ENCODE measurements at regions not wholly inside any gene's neighbourhood (a gene's known extent, or its start where the extent isn't known, plus 50 kb on each side); places are given as distances from the start of the nearest gene placed in this dataset.

- no peak for DNase-seq (ENCODE audit: low spot score)
- no peak for TF ChIP-seq CTCF (IDR thresholded peaks at IDR 0.05)
- TF ChIP-seq POLR2AphosphoS5 (IDR thresholded peaks at IDR 0.05): no peak
- TF ChIP-seq POLR2A (IDR thresholded peaks at IDR 0.05): no peak
- intact Hi-C loops (cut with DNase I): no loop called here
- WGBS: 98% methylated on average over 3 of the region's 3 CpGs
- Histone ChIP-seq H3K27me3 (replicated peaks; ENCODE audit: insufficient read depth) (no peaks in the 10 kb centered on the region), H3K4me3 (no peak overlapping the region), H3K27ac (no peak overlapping the region), H3K36me3 (no peaks in the 10 kb centered on the region), H3K4me1 (replicated peaks) (no peaks in the 10 kb centered on the region), H3K9me3 (no peaks in the 10 kb centered on the region)
Observed at GRCh38 chr20:12566596-12566995, 442.2 kb upstream of the SPTLC3 start.

- intact Hi-C loops (cut with DNase I): no loop called here
- DNase-seq (ENCODE audit: low spot score): no peak
- no peak overlapping the region for H3K4me3 ChIP-seq
- no peak overlapping the region for H3K27ac ChIP-seq
- no peaks in the 10 kb centered on the region for H3K4me1 ChIP-seq (replicated peaks)
- TF ChIP-seq POLR2AphosphoS5 (IDR thresholded peaks at IDR 0.05) (no peak), CTCF (IDR thresholded peaks at IDR 0.05) (no peak), POLR2A (IDR thresholded peaks at IDR 0.05) (no peak)
- WGBS: 42% methylated on average over 1 of the region's 1 CpG
- no peaks in the 10 kb centered on the region for H3K36me3 ChIP-seq
- no peaks in the 10 kb centered on the region for H3K27me3 ChIP-seq (replicated peaks; ENCODE audit: insufficient read depth)
- H3K9me3 ChIP-seq: no peaks in the 10 kb centered on the region
Observed at GRCh38 chr20:12570371-12570770, 438.4 kb upstream of the SPTLC3 start.

DNA sequence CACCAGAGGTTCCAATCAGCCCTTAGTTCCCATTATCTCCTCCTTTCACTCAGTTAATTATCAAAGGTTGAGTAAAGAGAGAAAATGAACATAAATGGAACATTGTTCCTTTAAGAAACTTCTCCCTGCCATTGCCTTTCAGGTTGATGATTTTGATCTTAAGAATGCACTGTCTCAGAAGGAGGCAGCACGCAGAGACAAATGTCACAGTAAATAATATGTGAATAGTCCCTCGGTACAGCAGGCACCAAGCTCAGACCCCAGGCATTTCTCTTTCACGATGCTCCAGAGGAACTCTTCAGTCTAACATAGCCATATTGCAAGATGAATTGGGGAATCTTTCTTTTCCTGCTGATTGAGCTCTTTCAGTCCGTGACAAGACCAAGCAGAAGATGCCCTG lies 435.3 kb upstream of the SPTLC3 start:
- H3K27me3 ChIP-seq (replicated peaks; ENCODE audit: insufficient read depth): no peaks in the 10 kb centered on the region
- WGBS: 31% methylated on average over 4 of the region's 4 CpGs
- no peak overlapping the region for H3K4me3 ChIP-seq
- no peaks in the 10 kb centered on the region for H3K9me3 ChIP-seq
- DNase-seq (ENCODE audit: low spot score): no peak
- no peak for TF ChIP-seq POLR2A (IDR thresholded peaks at IDR 0.05)
- TF ChIP-seq POLR2AphosphoS5 (IDR thresholded peaks at IDR 0.05): no peak
- no peak for TF ChIP-seq CTCF (IDR thresholded peaks at IDR 0.05)
- no peaks in the 10 kb centered on the region for H3K4me1 ChIP-seq (replicated peaks)
- no peaks in the 10 kb centered on the region for H3K36me3 ChIP-seq
- no peak overlapping the region for H3K27ac ChIP-seq
- intact Hi-C loops (cut with DNase I): no loop called here

GRCh38 chr20:12575352-12576095 lies 433.2 kb upstream of the SPTLC3 start:
- intact Hi-C loops (cut with DNase I): no loop called here
- Histone ChIP-seq H3K4me1 (replicated peaks) (no peaks in the 10 kb centered on the region), H3K27ac (no peak overlapping the region), H3K27me3 (replicated peaks; ENCODE audit: insufficient read depth) (no peaks in the 10 kb centered on the region), H3K36me3 (no peaks in the 10 kb centered on the region), H3K9me3 (no peaks in the 10 kb centered on the region), H3K4me3 (no peak overlapping the region)
- TF ChIP-seq CTCF (IDR thresholded peaks at IDR 0.05) (no peak), POLR2AphosphoS5 (IDR thresholded peaks at IDR 0.05) (peak; percentile 60), POLR2A (IDR thresholded peaks at IDR 0.05) (no peak)
- 15% methylated on average over 4 of the region's 4 CpGs for WGBS
- DNase-seq (ENCODE audit: low spot score): peak; percentile 33

DNA sequence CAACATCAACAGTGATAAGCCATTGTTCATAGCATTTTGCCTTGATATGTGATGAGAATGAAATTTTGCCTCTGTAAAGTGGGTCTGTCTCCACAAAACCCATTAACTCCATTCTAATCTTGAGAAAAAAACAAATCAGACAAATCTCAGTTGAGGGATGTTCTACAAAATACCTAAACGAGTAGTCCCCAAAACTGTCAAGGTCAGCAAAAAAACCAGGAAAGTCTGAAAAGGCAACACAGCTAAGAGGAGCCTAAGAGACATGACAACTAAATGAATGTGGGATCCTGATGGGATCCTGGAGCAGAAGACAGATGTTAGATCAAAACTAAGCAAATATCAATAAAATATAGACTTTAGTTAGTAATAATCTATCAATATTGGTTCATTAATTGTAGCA lies 431.6 kb upstream of the SPTLC3 start:
- TF ChIP-seq POLR2AphosphoS5 (IDR thresholded peaks at IDR 0.05): no peak
- TF ChIP-seq POLR2A (IDR thresholded peaks at IDR 0.05): no peak
- no peak for TF ChIP-seq CTCF (IDR thresholded peaks at IDR 0.05)
- Histone ChIP-seq H3K27ac (no peak overlapping the region), H3K36me3 (no peaks in the 10 kb centered on the region), H3K27me3 (replicated peaks; ENCODE audit: insufficient read depth) (no peaks in the 10 kb centered on the region), H3K9me3 (no peaks in the 10 kb centered on the region), H3K4me3 (no peak overlapping the region), H3K4me1 (replicated peaks) (no peaks in the 10 kb centered on the region)
- no peak for DNase-seq (ENCODE audit: low spot score)
- intact Hi-C loops (cut with DNase I): no loop called here
- 88% methylated on average over 1 of the region's 1 CpG for WGBS
